IMR-90 (cell line): ENCODE measurements at regions not wholly inside any gene's neighbourhood (a gene's known extent, or its start where the extent isn't known, plus 50 kb on each side); places are given as distances from the start of the nearest gene placed in this dataset.

ENCODE experiments used
- ATAC-seq: fragments of 200-7000 bp; cut with Tn5 transposase; 2 replicates; pipeline ENCODE4 v1.9.1; 2020; ENCODE audit warnings: low read depth, mild to moderate bottlenecking, moderate library complexity
- BruUV-seq: library from RNA; stranded (reverse); fragments of 400-500 nt; replicated peaks from 2 replicates; lab custom pipeline; 2021; lab: Mats Ljungman, UMichigan
- CTCF ChIA-PET: fragments of 300-600 bp; formaldehyde crosslinking; extraction: SDS; loops from one replicate; lab custom pipeline; 2021; ENCODE audit warnings: antibody characterized with exemption; lab: Yijun Ruan, JAX
- POLR2A ChIA-PET: fragments of 300-600 bp; sonication (Branson Sonifier 250); formaldehyde crosslinking; loops from one replicate; lab custom pipeline; 2022; ENCODE audit warnings: antibody characterized with exemption; ENCODE audit not compliant: unreplicated experiment; lab: Charles Lee
- DNase-seq: peaks from one replicate; pipeline ENCODE4 v3.0.0; 2013
- H2AFZ ChIP-seq: replicated peaks from 2 replicates; pipeline ENCODE3; 2013; ENCODE audit warnings: low read length, mild to moderate bottlenecking; ENCODE audit not compliant: poor library complexity
- H2AK5ac ChIP-seq: 2 replicates; pipeline ENCODE4 v1.6.1; 2013; ENCODE audit warnings: low read depth, low read length, inconsistent platforms
- H2AK9ac ChIP-seq: replicated peaks from 2 replicates; pipeline ENCODE3; 2013; ENCODE audit warnings: mild to moderate bottlenecking, low read depth, low read length, moderate library complexity; ENCODE audit not compliant: poor library complexity
- H2BK120ac ChIP-seq: 2 replicates; pipeline ENCODE4 v1.6.1; 2013; ENCODE audit warnings: low read depth, low read length, inconsistent platforms
- H2BK15ac ChIP-seq: 3 replicates; pipeline ENCODE4 v1.6.1; 2013; ENCODE audit warnings: low read depth, low read length, inconsistent platforms
- H2BK20ac ChIP-seq: 2 replicates; pipeline ENCODE4 v1.6.1; 2013; ENCODE audit warnings: low read depth, mild to moderate bottlenecking, inconsistent platforms, low read length, moderate library complexity
- H2BK5ac ChIP-seq: 2 replicates; pipeline ENCODE4 v1.6.1; 2013; ENCODE audit warnings: mild to moderate bottlenecking, low read depth, low read length, inconsistent platforms; ENCODE audit not compliant: poor library complexity, severe bottlenecking
- H3K14ac ChIP-seq: replicated peaks from 2 replicates; pipeline ENCODE4 v1.6.1; 2013; ENCODE audit warnings: low read depth, low read length, inconsistent platforms
- H3K18ac ChIP-seq: 2 replicates; pipeline ENCODE4 v1.6.1; 2013; ENCODE audit warnings: low read depth, low read length, control low read depth
- H3K23ac ChIP-seq: 2 replicates; pipeline ENCODE4 v1.6.1; 2013; ENCODE audit warnings: low read depth, low read length, inconsistent platforms
- H3K27ac ChIP-seq: 2 replicates; pipeline ENCODE4 v1.5.1; 2013; ENCODE audit warnings: mild to moderate bottlenecking, control low read depth, low read length; ENCODE audit not compliant: insufficient read depth
- H3K27me3 ChIP-seq: 2 replicates; pipeline ENCODE4 v1.6.1; 2013; ENCODE audit warnings: low read length; ENCODE audit not compliant: control insufficient read depth, insufficient read depth
- H3K36me3 ChIP-seq: 2 replicates; pipeline ENCODE4 v1.6.1; 2013; ENCODE audit warnings: low read length, mixed read lengths; ENCODE audit not compliant: control insufficient read depth, insufficient read depth
- H3K4ac ChIP-seq: 2 replicates; pipeline ENCODE4 v1.6.1; 2013; ENCODE audit warnings: low read depth, low read length, inconsistent platforms
- H3K4me1 ChIP-seq: 2 replicates; pipeline ENCODE4 v1.6.1; 2013; ENCODE audit warnings: low read length, mixed read lengths; ENCODE audit not compliant: control insufficient read depth, insufficient read depth
- H3K4me2 ChIP-seq: 2 replicates; pipeline ENCODE4 v1.6.1; 2013; ENCODE audit warnings: low read depth, mild to moderate bottlenecking, control low read depth, low read length, moderate library complexity
- H3K4me3 ChIP-seq: 2 replicates; pipeline ENCODE4 v1.5.1; 2013; ENCODE audit warnings: low read depth, mild to moderate bottlenecking, control low read depth, low read length, moderate library complexity; ENCODE audit not compliant: insufficient read depth
- H3K56ac ChIP-seq: 2 replicates; pipeline ENCODE4 v1.6.1; 2013; ENCODE audit warnings: low read length, inconsistent platforms; ENCODE audit not compliant: insufficient read depth; ENCODE audit errors: extremely low read depth
- H3K79me1 ChIP-seq, 2 experiments: 2 replicates each; pipeline ENCODE4 v1.6.1; 2013; ENCODE audit warnings: low read length in 2 of 2, inconsistent platforms in 1 of 2, low read depth in 1 of 2
- H3K9ac ChIP-seq: 2 replicates; pipeline ENCODE4 v1.6.1; 2013; ENCODE audit warnings: low read depth, low read length, control low read depth
- H3K9me1 ChIP-seq: 2 replicates; pipeline ENCODE4 v1.6.1; 2013; ENCODE audit warnings: low read length, inconsistent platforms; ENCODE audit not compliant: insufficient read depth
- H3K9me3 ChIP-seq: 2 replicates; pipeline ENCODE4 v1.6.1; 2013; ENCODE audit warnings: low read length; ENCODE audit not compliant: control insufficient read depth, insufficient read depth
- H4K20me1 ChIP-seq: 2 replicates; pipeline ENCODE4 v1.6.1; 2013; ENCODE audit warnings: low read length, inconsistent platforms; ENCODE audit not compliant: insufficient read depth
- H4K5ac ChIP-seq: 2 replicates; pipeline ENCODE4 v1.6.1; 2013; ENCODE audit warnings: mild to moderate bottlenecking, low read depth, low read length, control low read depth
- H4K8ac ChIP-seq, 2 experiments: 2 replicates each; pipeline ENCODE4 v1.6.1; 2013; ENCODE audit warnings: low read depth in 2 of 2, low read length in 2 of 2, control low read depth in 1 of 2, inconsistent platforms in 1 of 2
- H4K91ac ChIP-seq: 2 replicates; pipeline ENCODE4 v1.6.1; 2013; ENCODE audit warnings: low read depth, low read length, inconsistent platforms; ENCODE audit not compliant: insufficient read depth
- CEBPB ChIP-seq: IDR thresholded peaks from 2 replicates; pipeline ENCODE4 v1.6.1; 2012; ENCODE audit warnings: low read depth, low read length, improper control_type of control experiment
- FOS ChIP-seq: fragments of 150-350 bp; IDR thresholded peaks from 2 replicates; pipeline ENCODE4 v1.6.1; 2016; ENCODE audit warnings: low read depth, low read length
- MAZ ChIP-seq: IDR thresholded peaks from 2 replicates; pipeline ENCODE4 v1.6.1; 2012; ENCODE audit warnings: low read depth, mild to moderate bottlenecking, low read length, improper control_type of control experiment, moderate library complexity, borderline replicate concordance
- MXI1 ChIP-seq: IDR thresholded peaks from 2 replicates; pipeline ENCODE4 v1.6.1; 2012; ENCODE audit warnings: low read depth, mild to moderate bottlenecking, low read length, moderate library complexity, borderline replicate concordance
- POLR2A ChIP-seq: IDR thresholded peaks from 2 replicates; pipeline ENCODE4 v1.6.1; 2012; ENCODE audit warnings: mild to moderate bottlenecking, low read depth, low read length
- SMC3 ChIP-seq: fragments of 150-350 bp; IDR thresholded peaks from 2 replicates; pipeline ENCODE4 v1.6.1; 2016; ENCODE audit warnings: low read depth, mild to moderate bottlenecking, antibody characterized with exemption, low read length, moderate library complexity
- WGBS, 2 experiments: methylation state at CpG; one replicate each; pipeline versions ENCODE4 v1.1.5 to v1.1.7; 2013; ENCODE audit warnings: missing lambda C conversion rate in 2 of 2; ENCODE audit not compliant: insufficient read length in 1 of 2; ENCODE audit errors: extremely low coverage in 2 of 2; 5-methylcytosine and 5-hydroxymethylcytosine counted together
- dilution Hi-C: fragments of 300-500 bp; cut with HindIII; formaldehyde crosslinking; loops from one replicate; pipeline ENCODE4 v1.14.3; 2018; ENCODE audit warnings: low sequenced_read_pairs; ENCODE audit not compliant: unreplicated experiment
- in situ Hi-C: fragments of 300-500 bp; cut with MboI; formaldehyde crosslinking; loops from 3 replicates; pipeline ENCODE4 v1.14.3; 2019; ENCODE audit warnings: low sequenced_read_pairs, inconsistent platforms, mixed read lengths
- intact Hi-C: fragments of 100-400 bp; cut with micrococcal nuclease; formaldehyde crosslinking; loops from 2 replicates; pipeline ENCODE4 v1.10.0; 2022
- TF ChIP-seq, protein P1 (sequence below): fragments of 150-350 bp; IDR thresholded peaks from 2 replicates; pipeline ENCODE4 v1.6.1; 2017; ENCODE audit warnings: mild to moderate bottlenecking, antibody characterized with exemption, low read length, low read depth
- TF ChIP-seq, protein P2 (sequence below): fragments of 150-350 bp; IDR thresholded peaks from 2 replicates; pipeline ENCODE4 v1.6.1; 2016; ENCODE audit warnings: low read depth, mild to moderate bottlenecking, low read length, moderate library complexity, borderline replicate concordance

DNA sequence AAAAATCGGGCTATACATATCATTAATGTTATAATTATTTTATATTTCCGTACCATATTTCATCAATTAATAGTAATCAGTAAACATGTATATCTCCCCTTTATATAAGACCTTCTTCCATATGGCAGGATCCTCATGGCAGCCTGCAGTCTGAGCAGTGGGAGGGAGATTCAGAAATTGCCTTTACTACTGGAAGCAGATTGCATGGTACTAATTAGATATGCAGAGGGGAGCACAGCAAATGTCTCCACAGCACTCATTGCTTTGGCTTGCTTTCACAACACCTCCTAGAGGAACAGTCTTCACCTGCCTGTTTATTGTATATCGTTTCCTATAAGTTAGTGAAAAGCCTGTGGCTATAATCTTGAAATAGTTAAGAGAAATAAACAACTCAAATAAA, 585.8 kb upstream of the GOT2 start:
- Histone ChIP-seq H3K9ac (no peak overlapping the region), H4K20me1 (no peaks in the 10 kb centered on the region), H3K4me1 (no peaks in the 10 kb centered on the region), H2BK5ac (no peak overlapping the region), H2AFZ (no peak overlapping the region), H2BK20ac (no peak overlapping the region), H3K56ac (no peak overlapping the region), H4K91ac (no peak overlapping the region), H3K4me2 (no peak overlapping the region), H3K14ac (no peak overlapping the region), H4K5ac (no peak overlapping the region), H3K4ac (no peak overlapping the region), H3K9me1 (no peaks in the 10 kb centered on the region), H3K36me3 (no peaks in the 10 kb centered on the region), H2AK5ac (no peak overlapping the region), H3K4me3 (no peak overlapping the region), H3K27me3 (no peaks in the 10 kb centered on the region), H4K8ac (no peak overlapping the region), H3K23ac (no peak overlapping the region), H3K9me3 (no peaks in the 10 kb centered on the region), H2BK120ac (no peak overlapping the region), H3K79me1 (no peaks in the 10 kb centered on the region), H3K18ac (no peak overlapping the region), H2BK15ac (no peak overlapping the region), H2AK9ac (no peak overlapping the region), H3K27ac (no peak overlapping the region)
- ATAC-seq (no peak), DNase-seq (no peak)
- BruUV-seq = no TSS peak
- dilution Hi-C loops (no loop called here), in situ Hi-C loops (no loop called here), intact Hi-C loops (no loop called here)
- no CpG with 5 or more reads among the region's 3 CpGs for WGBS, 2 experiments
- TF ChIP-seq CEBPB = no peak
- TF ChIP-seq MXI1 = no peak
- TF ChIP-seq, protein P1, sequence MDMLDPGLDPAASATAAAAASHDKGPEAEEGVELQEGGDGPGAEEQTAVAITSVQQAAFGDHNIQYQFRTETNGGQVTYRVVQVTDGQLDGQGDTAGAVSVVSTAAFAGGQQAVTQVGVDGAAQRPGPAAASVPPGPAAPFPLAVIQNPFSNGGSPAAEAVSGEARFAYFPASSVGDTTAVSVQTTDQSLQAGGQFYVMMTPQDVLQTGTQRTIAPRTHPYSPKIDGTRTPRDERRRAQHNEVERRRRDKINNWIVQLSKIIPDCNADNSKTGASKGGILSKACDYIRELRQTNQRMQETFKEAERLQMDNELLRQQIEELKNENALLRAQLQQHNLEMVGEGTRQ = no peak
- no peak for TF ChIP-seq POLR2A
- TF ChIP-seq, protein P2, sequence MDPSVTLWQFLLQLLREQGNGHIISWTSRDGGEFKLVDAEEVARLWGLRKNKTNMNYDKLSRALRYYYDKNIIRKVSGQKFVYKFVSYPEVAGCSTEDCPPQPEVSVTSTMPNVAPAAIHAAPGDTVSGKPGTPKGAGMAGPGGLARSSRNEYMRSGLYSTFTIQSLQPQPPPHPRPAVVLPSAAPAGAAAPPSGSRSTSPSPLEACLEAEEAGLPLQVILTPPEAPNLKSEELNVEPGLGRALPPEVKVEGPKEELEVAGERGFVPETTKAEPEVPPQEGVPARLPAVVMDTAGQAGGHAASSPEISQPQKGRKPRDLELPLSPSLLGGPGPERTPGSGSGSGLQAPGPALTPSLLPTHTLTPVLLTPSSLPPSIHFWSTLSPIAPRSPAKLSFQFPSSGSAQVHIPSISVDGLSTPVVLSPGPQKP = no peak
- TF ChIP-seq FOS = no peak
- no peak for TF ChIP-seq SMC3
- no peak for TF ChIP-seq MAZ
- POLR2A ChIA-PET = no interaction called here
- CTCF ChIA-PET = no interaction called here
